IgD-negative memory B cell (primary cell): ENCODE measurements at regions not wholly inside any gene's neighbourhood (a gene's known extent, or its start where the extent isn't known, plus 50 kb on each side); places are given as distances from the start of the nearest gene placed in this dataset.

ENCODE experiments used
- H3K27ac Mint-ChIP-seq, 3 donors: one replicate each; pipeline ENCODE4 v1.8.0; 2020 to 2022; ENCODE audit warnings: mild to moderate bottlenecking in 3 of 3, mixed read lengths in 3 of 3, moderate library complexity in 1 of 3
- H3K27me3 Mint-ChIP-seq: one replicate; pipeline ENCODE4 v1.8.0; 2021; ENCODE audit warnings: mixed read lengths
- H3K36me3 Mint-ChIP-seq: one replicate; pipeline ENCODE4 v1.8.0; 2020; ENCODE audit warnings: mild to moderate bottlenecking, mixed read lengths
- H3K4me1 Mint-ChIP-seq, 3 donors: one replicate each; pipeline ENCODE4 v1.8.0; 2020 to 2022; ENCODE audit warnings: mixed read lengths in 3 of 3, mild to moderate bottlenecking in 1 of 3
- H3K4me3 Mint-ChIP-seq, 4 donors: one replicate each; pipeline ENCODE4 v1.8.0; 2020 to 2022; ENCODE audit warnings: mild to moderate bottlenecking in 4 of 4, mixed read lengths in 4 of 4, moderate library complexity in 3 of 4
- H3K9me3 Mint-ChIP-seq, 3 donors: one replicate each; pipeline ENCODE4 v1.8.0; 2020 to 2021; ENCODE audit warnings: mixed read lengths in 3 of 3, mild to moderate bottlenecking in 1 of 3

GRCh38 chr13:74027161-74027779, 106.9 kb downstream of the KLF12 start:
- Mint-ChIP-seq H3K27me3 (no peaks in the 10 kb centered on the region), H3K9me3 (peaks cover 0 to 2% (median 0%) of the 10 kb centered on the region in 3 donors), H3K4me3 (peak overlapping the region; percentile 74 to 94 (median 84)), H3K4me1 (peaks cover 48 to 61% (median 58%) of the 10 kb centered on the region in 3 donors), H3K36me3 (peaks cover 7% of the 10 kb centered on the region), H3K27ac (peak overlapping the region; percentile 82 to 93 (median 90))

DNA sequence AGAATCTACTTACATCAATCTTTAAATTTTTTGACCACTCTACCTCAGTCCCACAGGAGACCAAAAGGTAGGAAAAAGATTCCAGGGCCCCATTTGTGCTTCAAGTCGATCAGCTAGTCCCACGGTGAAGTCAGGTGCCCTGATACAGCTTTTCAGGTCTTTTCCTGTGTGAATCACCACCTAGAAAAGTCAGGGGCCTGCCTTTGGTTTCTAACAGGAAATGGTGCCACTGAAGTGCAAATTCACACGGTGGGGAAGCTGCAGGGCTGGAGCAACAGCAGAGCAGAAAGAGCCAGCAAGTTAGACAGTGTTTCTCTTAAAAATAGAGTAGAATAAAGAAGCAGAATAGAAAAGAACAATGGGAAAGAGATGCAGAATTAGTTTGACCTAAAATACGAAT, 107.5 kb downstream of the KLF12 start:
- Mint-ChIP-seq H3K9me3 (peaks cover 0 to 2% (median 0%) of the 10 kb centered on the region in 3 donors), H3K4me3 (peak overlapping the region; percentile 74 to 94 (median 84)), H3K27ac (peak overlapping the region; percentile 82 to 93 (median 90)), H3K4me1 (peaks cover 47 to 65% (median 59%) of the 10 kb centered on the region in 3 donors), H3K27me3 (no peaks in the 10 kb centered on the region), H3K36me3 (peaks cover 7% of the 10 kb centered on the region)

- no peaks in the 10 kb centered on the region for H3K27me3 Mint-ChIP-seq
- peaks cover 44 to 57% (median 56%) of the 10 kb centered on the region in 3 donors for H3K4me1 Mint-ChIP-seq
- H3K36me3 Mint-ChIP-seq, result peaks cover 12% of the 10 kb centered on the region
- H3K27ac Mint-ChIP-seq, result peak overlapping the region; percentile 31 to 92 (median 49)
- H3K9me3 Mint-ChIP-seq, result no peaks in the 10 kb centered on the region
- H3K4me3 Mint-ChIP-seq, result peak overlapping the region in 3 of 4 donors; percentile 21 to 87 (median 83)
Measured at GRCh38 chr13:74025369-74025768, 108.8 kb downstream of the KLF12 start.

DNA sequence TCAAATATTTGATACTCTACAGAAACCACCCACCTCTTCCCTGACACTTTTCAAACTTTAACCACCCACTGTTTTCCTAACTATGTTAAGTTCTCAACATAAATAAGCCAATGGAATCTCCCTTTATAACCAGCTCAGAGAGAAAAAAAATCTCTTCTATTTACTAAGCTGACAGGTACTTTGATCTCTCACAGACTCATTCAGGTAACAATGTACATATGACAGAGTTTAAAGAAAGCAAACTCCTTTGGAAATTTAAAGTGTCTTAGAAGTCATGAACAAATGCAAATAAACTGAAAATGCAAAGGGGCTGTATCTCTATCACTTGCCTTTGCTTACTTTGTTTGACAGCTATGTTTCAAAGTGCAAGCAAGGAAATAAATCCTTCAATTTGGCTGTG, 109.3 kb downstream of the KLF12 start:
- Mint-ChIP-seq H3K9me3 (no peaks in the 10 kb centered on the region), H3K36me3 (peaks cover 12% of the 10 kb centered on the region), H3K27me3 (no peaks in the 10 kb centered on the region), H3K27ac (peak overlapping the region in 2 of 3 donors; percentile 49 to 92), H3K4me3 (peak overlapping the region in 3 of 4 donors; percentile 46 to 87 (median 83)), H3K4me1 (peaks cover 46 to 56% (median 56%) of the 10 kb centered on the region in 3 donors)

DNA sequence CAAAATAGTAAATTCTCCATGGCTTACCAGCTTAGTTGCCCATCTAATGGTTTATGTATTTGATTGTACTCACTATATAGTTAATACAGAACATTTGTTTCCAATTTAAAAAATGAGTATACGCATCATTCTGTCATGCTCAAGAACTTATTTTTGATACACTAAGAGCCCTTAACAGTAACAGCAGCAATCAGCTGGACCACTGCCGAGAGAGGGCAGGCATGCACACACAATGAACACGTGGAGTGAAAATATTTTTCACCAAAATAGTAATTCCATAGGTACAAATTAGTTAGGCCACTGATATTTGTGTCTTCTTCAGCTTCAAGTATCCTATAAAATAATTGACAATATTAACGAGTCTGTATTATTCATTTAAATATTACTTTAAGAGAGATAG, 109.9 kb downstream of the KLF12 start:
- peak overlapping the region in 2 of 4 donors; percentile 83 to 87 for H3K4me3 Mint-ChIP-seq
- peaks cover 12% of the 10 kb centered on the region for H3K36me3 Mint-ChIP-seq
- H3K4me1 Mint-ChIP-seq, result peaks cover 49 to 54% (median 51%) of the 10 kb centered on the region in 3 donors
- H3K9me3 Mint-ChIP-seq, result no peaks in the 10 kb centered on the region
- no peaks in the 10 kb centered on the region for H3K27me3 Mint-ChIP-seq
- no peak overlapping the region for H3K27ac Mint-ChIP-seq

DNA sequence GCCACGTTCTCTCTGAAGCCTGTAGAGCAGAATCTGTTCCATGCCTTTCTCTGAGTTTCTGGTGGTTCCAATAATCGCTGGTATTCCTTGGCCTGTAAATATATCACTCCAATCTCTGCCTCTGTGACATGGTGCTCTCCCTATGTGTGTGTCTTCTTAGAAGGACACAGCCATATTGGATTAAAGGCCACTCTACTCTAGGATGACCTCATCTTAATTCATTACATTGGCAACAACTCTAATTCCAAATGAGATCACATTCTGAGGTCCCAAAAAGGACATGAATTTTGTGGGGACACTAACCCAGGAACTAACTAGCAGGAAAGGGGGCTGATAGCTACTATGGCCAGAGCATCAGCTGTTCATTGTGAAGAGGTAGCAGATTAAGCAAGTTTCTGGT, 110.7 kb downstream of the KLF12 start:
- Mint-ChIP-seq H3K4me1 (peaks cover 43 to 47% (median 43%) of the 10 kb centered on the region in 3 donors), H3K4me3 (no peak overlapping the region), H3K9me3 (no peaks in the 10 kb centered on the region), H3K27me3 (no peaks in the 10 kb centered on the region), H3K27ac (no peak overlapping the region), H3K36me3 (peaks cover 12% of the 10 kb centered on the region)

- Mint-ChIP-seq H3K27me3 (no peaks in the 10 kb centered on the region), H3K4me1 (peaks cover 36 to 42% (median 37%) of the 10 kb centered on the region in 3 donors), H3K27ac (no peak overlapping the region), H3K4me3 (no peak overlapping the region), H3K36me3 (peaks cover 12% of the 10 kb centered on the region), H3K9me3 (no peaks in the 10 kb centered on the region)
Measured at GRCh38 chr13:74021505-74021904, 112.7 kb downstream of the KLF12 start.

DNA sequence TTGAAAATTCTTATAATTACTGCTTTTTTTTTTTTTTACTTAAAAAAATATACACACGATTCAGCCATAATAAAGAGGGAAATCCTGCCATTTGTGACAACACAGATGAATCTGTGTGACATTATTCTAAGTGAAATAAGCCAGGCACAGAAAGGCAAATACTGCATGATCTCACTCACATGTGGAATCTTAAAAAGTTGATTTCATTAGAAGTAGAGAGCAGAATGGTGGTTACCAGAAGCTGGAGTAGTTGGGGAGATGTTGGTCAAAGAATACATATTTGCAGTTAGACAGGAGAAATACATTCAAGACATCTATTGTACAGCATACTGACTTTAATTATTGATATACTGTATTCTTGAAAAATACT, 116.2 kb downstream of the KLF12 start:
- no peaks in the 10 kb centered on the region for H3K9me3 Mint-ChIP-seq
- H3K27ac Mint-ChIP-seq, result no peak overlapping the region
- peaks cover 12% of the 10 kb centered on the region for H3K36me3 Mint-ChIP-seq
- H3K4me1 Mint-ChIP-seq, result peaks cover 19 to 37% (median 28%) of the 10 kb centered on the region in 3 donors
- no peak overlapping the region for H3K4me3 Mint-ChIP-seq
- H3K27me3 Mint-ChIP-seq, result no peaks in the 10 kb centered on the region

DNA sequence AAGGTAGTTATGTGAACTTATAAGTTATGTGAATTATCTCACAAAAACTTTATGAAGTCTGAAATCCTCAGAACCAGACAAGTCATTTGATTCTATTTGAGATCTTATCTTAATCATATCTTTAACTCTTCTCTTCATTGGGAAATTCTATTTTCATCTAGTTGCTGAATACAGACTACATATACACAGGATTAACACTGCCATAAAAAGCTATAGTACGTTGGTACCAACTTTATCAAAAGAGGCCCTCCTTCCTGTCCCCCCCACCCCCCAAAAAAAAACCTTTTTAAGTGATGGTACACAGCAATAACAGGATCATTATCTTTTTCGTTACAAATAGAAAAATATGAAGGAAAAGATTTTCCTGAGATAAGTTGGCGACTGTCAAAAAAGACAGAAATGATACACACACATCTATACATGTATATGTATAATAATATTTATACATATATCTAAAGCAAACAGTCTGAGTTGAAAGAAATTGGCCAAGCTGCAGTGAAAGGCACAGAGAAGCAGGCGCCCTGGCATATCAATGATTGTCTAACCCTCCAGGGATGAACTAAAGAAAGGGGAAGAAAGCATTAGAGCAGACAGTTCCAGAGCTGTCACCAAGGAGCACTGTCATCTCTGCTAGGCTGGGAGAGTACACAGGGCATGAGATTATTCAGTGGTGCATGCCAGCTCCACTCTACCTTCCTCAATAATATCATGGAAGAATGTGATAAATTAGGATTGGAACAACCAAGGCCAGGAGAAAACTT, 116.7 kb downstream of the KLF12 start:
- no peak overlapping the region for H3K4me3 Mint-ChIP-seq
- no peaks in the 10 kb centered on the region for H3K9me3 Mint-ChIP-seq
- no peak overlapping the region for H3K27ac Mint-ChIP-seq
- H3K4me1 Mint-ChIP-seq, result peaks cover 18 to 42% (median 28%) of the 10 kb centered on the region in 3 donors
- peaks cover 8% of the 10 kb centered on the region for H3K36me3 Mint-ChIP-seq
- no peaks in the 10 kb centered on the region for H3K27me3 Mint-ChIP-seq

DNA sequence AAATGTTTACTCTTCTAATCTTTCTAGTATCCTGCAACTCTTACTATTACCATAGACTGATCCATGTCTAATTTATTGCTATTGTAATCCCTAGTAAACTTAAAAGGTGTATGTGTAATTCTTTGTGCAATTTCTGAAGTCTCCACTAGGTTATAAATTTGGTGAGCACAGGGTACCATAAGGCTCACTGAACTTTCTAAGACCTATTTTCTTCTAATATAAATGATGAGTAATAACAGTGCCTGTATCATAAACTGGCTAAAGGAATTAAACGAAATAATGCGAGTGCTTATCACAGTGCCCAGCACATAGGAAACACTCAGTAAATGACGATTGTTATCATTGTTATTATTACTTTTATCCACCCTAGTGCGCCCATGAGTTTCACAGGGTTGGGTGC, 119.1 kb downstream of the KLF12 start:
- no peaks in the 10 kb centered on the region for H3K9me3 Mint-ChIP-seq
- H3K36me3 Mint-ChIP-seq, result no peaks in the 10 kb centered on the region
- no peak overlapping the region for H3K4me3 Mint-ChIP-seq
- H3K27ac Mint-ChIP-seq, result no peak overlapping the region
- H3K4me1 Mint-ChIP-seq, result peaks cover 18 to 38% (median 20%) of the 10 kb centered on the region in 3 donors
- H3K27me3 Mint-ChIP-seq, result no peaks in the 10 kb centered on the region

- H3K27me3 Mint-ChIP-seq, result no peaks in the 10 kb centered on the region
- H3K36me3 Mint-ChIP-seq, result peaks cover 16% of the 10 kb centered on the region
- H3K27ac Mint-ChIP-seq, result no peak overlapping the region
- H3K9me3 Mint-ChIP-seq, result no peaks in the 10 kb centered on the region
- H3K4me3 Mint-ChIP-seq, result no peak overlapping the region
- peaks cover 27 to 35% (median 28%) of the 10 kb centered on the region in 3 donors for H3K4me1 Mint-ChIP-seq
Measured at GRCh38 chr13:74009100-74009668, 125.0 kb downstream of the KLF12 start.

GRCh38 chr13:74006666-74007065, 127.5 kb downstream of the KLF12 start:
- H3K4me3 Mint-ChIP-seq, result no peak overlapping the region
- H3K4me1 Mint-ChIP-seq, result peaks cover 33 to 36% (median 33%) of the 10 kb centered on the region in 3 donors
- H3K9me3 Mint-ChIP-seq, result no peaks in the 10 kb centered on the region
- peaks cover 16% of the 10 kb centered on the region for H3K36me3 Mint-ChIP-seq
- peak overlapping the region in 1 of 3 donors; percentile 21 for H3K27ac Mint-ChIP-seq
- H3K27me3 Mint-ChIP-seq, result no peaks in the 10 kb centered on the region

GRCh38 chr13:74005320-74006157, 128.7 kb downstream of the KLF12 start:
- Mint-ChIP-seq H3K4me1 (peaks cover 35 to 40% (median 39%) of the 10 kb centered on the region in 3 donors), H3K27ac (no peak overlapping the region), H3K9me3 (no peaks in the 10 kb centered on the region), H3K36me3 (peaks cover 16% of the 10 kb centered on the region), H3K4me3 (no peak overlapping the region), H3K27me3 (no peaks in the 10 kb centered on the region)

DNA sequence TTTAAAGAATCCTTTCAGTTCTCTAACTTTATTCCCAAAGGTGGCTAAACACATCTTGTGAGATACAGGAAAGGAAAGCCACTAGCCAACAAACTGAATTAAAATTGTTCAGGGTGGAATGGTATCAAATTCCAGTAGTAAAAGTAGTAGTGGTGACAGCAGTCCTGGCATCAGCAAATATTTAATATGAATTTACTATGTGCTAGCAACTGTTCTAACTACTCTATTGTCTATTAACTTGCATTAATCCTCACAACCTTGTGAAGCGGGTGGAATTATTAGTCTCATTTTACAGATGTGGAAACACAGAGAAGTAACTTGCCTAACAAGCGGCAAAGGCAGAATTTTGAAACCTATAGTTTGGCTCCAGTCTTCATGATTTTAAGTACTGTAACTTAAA, 130.1 kb downstream of the KLF12 start:
- no peak overlapping the region for H3K4me3 Mint-ChIP-seq
- H3K4me1 Mint-ChIP-seq, result peaks cover 36 to 46% (median 41%) of the 10 kb centered on the region in 3 donors
- H3K36me3 Mint-ChIP-seq, result peaks cover 12% of the 10 kb centered on the region
- H3K27ac Mint-ChIP-seq, result no peak overlapping the region
- H3K27me3 Mint-ChIP-seq, result no peaks in the 10 kb centered on the region
- H3K9me3 Mint-ChIP-seq, result no peaks in the 10 kb centered on the region
